Prostate gland (tissue), 2 donors: ENCODE measurements at regions not wholly inside any gene's neighbourhood (a gene's known extent, or its start where the extent isn't known, plus 50 kb on each side); places are given as distances from the start of the nearest gene placed in this dataset.

Experiments
- DNase-seq: peaks from one replicate; pipeline ENCODE4 v3.0.0-alpha.2; 2019; ENCODE audit warnings: low spot score
- H3K27ac ChIP-seq, 2 donors: fragments of 200-600 bp; sonication (generic); 2 replicates each; pipeline ENCODE4 v1.5.1; 2017 to 2019
- H3K27me3 ChIP-seq: fragments of 200-600 bp; sonication (generic); replicated peaks from 2 replicates; pipeline ENCODE4 v1.5.1; 2019; ENCODE audit not compliant: insufficient read depth
- H3K36me3 ChIP-seq, 2 donors: fragments of 200-600 bp; sonication (generic); 1 replicate in 1 of 2; 2 replicates in 1 of 2; pipeline versions ENCODE4 v1.5.1 to v1.8.1; 2017 to 2019
- H3K4me1 ChIP-seq: fragments of 200-600 bp; sonication (generic); replicated peaks from 2 replicates; pipeline ENCODE4 v1.5.1; 2019
- H3K4me3 ChIP-seq, 2 donors: fragments of 200-600 bp; sonication (generic); 2 replicates each; pipeline ENCODE4 v1.5.1; 2017 to 2019
- H3K9me3 ChIP-seq: fragments of 200-600 bp; sonication (generic); 2 replicates; pipeline ENCODE4 v1.5.1; 2017
- POLR2A ChIP-seq: fragments of 450-650 bp; IDR thresholded peaks from one replicate; pipeline ENCODE4 v1.6.1; 2016; ENCODE audit warnings: antibody characterized with exemption, mild to moderate bottlenecking
- POLR2AphosphoS5 ChIP-seq: sonication (generic); formaldehyde crosslinking; IDR thresholded peaks from one replicate; pipeline ENCODE4 v1.6.1; 2017; ENCODE audit warnings: antibody characterized with exemption
- WGBS: methylation state at CpG from one replicate; pipeline ENCODE4 v1.1.5; 2018; 5-methylcytosine and 5-hydroxymethylcytosine counted together
- intact Hi-C: fragments of 100-400 bp; cut with DNase I; formaldehyde crosslinking; loops from one replicate; pipeline ENCODE4 v1.14.2; 2022
- TF ChIP-seq, protein P1 (sequence below), 4 experiments: fragments of 200-600 bp in 2 of 4; fragments of 450-650 bp in 2 of 4; sonication (generic) in 2 of 4; IDR thresholded peaks; 1 replicate in 3 of 4; 2 replicates in 1 of 4; pipeline ENCODE4 v1.5.1; 2016 to 2019; ENCODE audit warnings: antibody characterized with exemption in 4 of 4, mild to moderate bottlenecking in 2 of 4, moderate library complexity in 2 of 4

DNA sequence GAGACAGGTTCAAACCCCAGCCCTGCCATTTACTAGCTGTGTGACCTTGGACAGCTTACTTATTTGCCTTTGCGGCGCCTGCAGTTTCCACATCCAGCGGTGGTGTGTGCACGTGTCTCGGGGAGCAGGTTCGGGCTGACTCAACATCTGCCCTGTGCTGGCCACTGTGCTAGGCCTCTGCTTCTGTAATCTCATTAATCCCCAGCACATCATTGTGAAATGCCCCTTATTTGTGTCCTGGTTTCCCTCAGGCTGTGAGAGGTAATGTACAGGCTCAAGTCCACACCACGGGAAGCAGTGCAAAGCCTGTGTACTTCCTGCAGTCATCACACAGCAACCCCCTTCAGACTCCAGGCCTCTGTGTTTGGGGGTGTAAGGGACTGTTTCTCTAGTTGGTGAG lies 285.7 kb downstream of the RPS24 start:
- intact Hi-C loops = loop anchor here (10.0 kb wide), 1 partner anchor 195 kb away; no protein-coding TSS in a partner anchor
- TF ChIP-seq POLR2AphosphoS5 = no peak
- TF ChIP-seq, protein P1, sequence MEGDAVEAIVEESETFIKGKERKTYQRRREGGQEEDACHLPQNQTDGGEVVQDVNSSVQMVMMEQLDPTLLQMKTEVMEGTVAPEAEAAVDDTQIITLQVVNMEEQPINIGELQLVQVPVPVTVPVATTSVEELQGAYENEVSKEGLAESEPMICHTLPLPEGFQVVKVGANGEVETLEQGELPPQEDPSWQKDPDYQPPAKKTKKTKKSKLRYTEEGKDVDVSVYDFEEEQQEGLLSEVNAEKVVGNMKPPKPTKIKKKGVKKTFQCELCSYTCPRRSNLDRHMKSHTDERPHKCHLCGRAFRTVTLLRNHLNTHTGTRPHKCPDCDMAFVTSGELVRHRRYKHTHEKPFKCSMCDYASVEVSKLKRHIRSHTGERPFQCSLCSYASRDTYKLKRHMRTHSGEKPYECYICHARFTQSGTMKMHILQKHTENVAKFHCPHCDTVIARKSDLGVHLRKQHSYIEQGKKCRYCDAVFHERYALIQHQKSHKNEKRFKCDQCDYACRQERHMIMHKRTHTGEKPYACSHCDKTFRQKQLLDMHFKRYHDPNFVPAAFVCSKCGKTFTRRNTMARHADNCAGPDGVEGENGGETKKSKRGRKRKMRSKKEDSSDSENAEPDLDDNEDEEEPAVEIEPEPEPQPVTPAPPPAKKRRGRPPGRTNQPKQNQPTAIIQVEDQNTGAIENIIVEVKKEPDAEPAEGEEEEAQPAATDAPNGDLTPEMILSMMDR (IDR thresholded peaks at IDR 0.05) = no peak
- TF ChIP-seq POLR2A = no peak
- H3K36me3 ChIP-seq = no peaks in the 10 kb centered on the region

DNA sequence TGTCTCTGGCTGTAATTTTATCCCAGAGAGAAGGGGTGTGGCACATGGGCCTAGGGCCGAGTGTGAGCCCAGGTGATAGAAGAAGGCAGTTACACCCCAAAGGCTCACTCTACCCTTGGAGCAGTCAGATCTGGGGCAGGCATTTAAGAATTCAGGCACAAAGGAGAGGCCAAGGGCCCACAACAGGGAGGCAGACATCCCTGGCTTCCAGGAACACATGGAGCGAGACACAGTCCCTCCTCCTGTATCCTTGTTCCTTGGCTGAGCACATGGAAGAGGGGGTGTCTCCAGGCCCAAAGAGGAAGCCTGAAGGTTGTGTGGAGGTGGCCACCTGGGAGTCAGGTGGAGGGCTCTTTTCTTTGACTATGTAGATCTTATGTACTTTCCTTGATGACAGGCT lies 286.2 kb downstream of the RPS24 start:
- H3K9me3 ChIP-seq = no peaks in the 10 kb centered on the region
- intact Hi-C loops = loop anchor here (10.0 kb wide), 1 partner anchor 195 kb away; no protein-coding TSS in a partner anchor
- no peak overlapping the region for H3K4me3 ChIP-seq
- TF ChIP-seq POLR2AphosphoS5 (no peak), POLR2A (no peak)
- TF ChIP-seq, protein P1 (IDR thresholded peaks at IDR 0.05) = no peak
- no peaks in the 10 kb centered on the region for H3K36me3 ChIP-seq
- DNase-seq = peak; percentile 1
- H3K4me1 ChIP-seq = no peaks in the 10 kb centered on the region
- no peak overlapping the region for H3K27ac ChIP-seq
- WGBS = 83% methylated on average over 2 of the region's 2 CpGs
- no peaks in the 10 kb centered on the region for H3K27me3 ChIP-seq

More for the DNA sequence above, 285.7 kb downstream of the RPS24 start:
- Histone ChIP-seq H3K27me3 (no peaks in the 10 kb centered on the region), H3K27ac (no peak overlapping the region), H3K9me3 (no peaks in the 10 kb centered on the region), H3K4me1 (no peaks in the 10 kb centered on the region), H3K4me3 (no peak overlapping the region)
- 94% methylated on average over 7 of the region's 7 CpGs for WGBS
- DNase-seq = peak; percentile 2

DNA sequence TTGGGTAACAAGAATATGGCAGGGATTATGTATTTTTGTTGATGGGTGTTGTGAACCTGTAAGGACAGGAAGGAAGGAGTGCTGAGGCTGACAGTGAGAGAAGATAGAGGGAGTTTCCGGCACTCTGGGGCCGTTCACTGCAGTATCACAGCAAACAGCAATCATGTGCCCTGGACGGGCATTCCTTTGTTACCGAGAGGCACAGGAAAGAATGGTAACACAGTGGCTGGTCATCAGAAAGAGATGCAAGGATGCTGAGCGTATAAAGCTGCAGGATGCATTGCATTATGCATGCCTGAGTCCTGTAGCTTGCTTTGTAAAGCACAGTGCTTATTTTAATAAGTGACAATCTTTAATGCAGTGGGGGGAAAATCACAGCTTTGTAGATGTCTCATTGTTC lies 286.8 kb downstream of the RPS24 start:
- DNase-seq = no peak
- intact Hi-C loops = no loop called here
- no peak overlapping the region for H3K4me3 ChIP-seq
- TF ChIP-seq POLR2AphosphoS5 (no peak), POLR2A (no peak)
- TF ChIP-seq, protein P1 (IDR thresholded peaks at IDR 0.05) = no peak
- H3K9me3 ChIP-seq = no peaks in the 10 kb centered on the region
- 73% methylated on average over 5 of the region's 5 CpGs for WGBS
- H3K27me3 ChIP-seq = no peaks in the 10 kb centered on the region
- no peaks in the 10 kb centered on the region for H3K4me1 ChIP-seq
- no peak overlapping the region for H3K27ac ChIP-seq
- H3K36me3 ChIP-seq = no peaks in the 10 kb centered on the region

DNA sequence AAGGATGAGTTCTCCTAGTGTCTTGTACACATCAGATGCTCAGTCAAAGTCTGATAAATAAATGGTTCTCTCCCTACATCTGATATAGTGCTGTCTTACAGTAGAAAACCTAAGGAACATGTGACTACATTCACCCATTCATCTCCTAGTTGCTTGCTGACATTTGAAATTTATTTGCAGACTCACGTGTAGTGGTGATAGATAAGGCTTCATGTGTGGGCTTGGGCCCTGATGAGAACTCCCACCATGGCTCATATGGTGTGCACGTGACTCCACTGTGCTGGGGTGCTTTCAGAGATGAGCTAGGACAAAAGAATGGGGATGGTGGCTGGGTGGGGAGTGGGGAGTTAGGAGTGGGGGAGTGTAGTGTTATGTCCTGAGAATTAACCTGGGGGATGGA lies 287.3 kb downstream of the RPS24 start:
- Histone ChIP-seq H3K4me3 (no peak overlapping the region), H3K27me3 (no peaks in the 10 kb centered on the region), H3K9me3 (no peaks in the 10 kb centered on the region), H3K27ac (no peak overlapping the region), H3K36me3 (no peaks in the 10 kb centered on the region), H3K4me1 (no peaks in the 10 kb centered on the region)
- WGBS = 77% methylated on average over 2 of the region's 2 CpGs
- TF ChIP-seq, protein P1 (IDR thresholded peaks at IDR 0.05) = no peak
- no peak for TF ChIP-seq POLR2A
- TF ChIP-seq POLR2AphosphoS5 = no peak
- intact Hi-C loops = no loop called here
- peak; percentile 0 for DNase-seq

DNA sequence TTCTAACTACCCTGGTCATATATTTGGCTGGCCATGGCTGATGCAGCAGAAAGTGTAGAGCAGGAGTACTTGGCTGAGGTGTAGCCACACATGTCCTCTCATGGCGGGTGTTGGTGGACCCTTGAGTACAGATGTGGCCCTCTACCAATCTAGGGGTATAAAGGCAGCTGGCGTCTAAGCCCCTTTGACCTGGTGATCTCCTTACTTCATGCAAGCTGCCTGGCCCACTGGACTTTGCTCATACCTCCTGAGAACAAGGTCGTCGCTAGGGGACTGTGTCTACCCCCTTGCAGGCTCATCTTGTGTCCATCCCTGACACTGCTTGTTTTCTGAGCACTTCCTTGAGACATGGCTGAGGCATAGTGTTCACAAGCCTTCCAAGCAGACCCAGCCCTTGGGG lies 287.8 kb downstream of the RPS24 start:
- 97% methylated on average over 4 of the region's 4 CpGs for WGBS
- no peak overlapping the region for H3K4me3 ChIP-seq
- H3K27me3 ChIP-seq = no peaks in the 10 kb centered on the region
- peak; percentile 1 for DNase-seq
- no peaks in the 10 kb centered on the region for H3K4me1 ChIP-seq
- H3K9me3 ChIP-seq = no peaks in the 10 kb centered on the region
- intact Hi-C loops = no loop called here
- no peak overlapping the region for H3K27ac ChIP-seq
- no peak for TF ChIP-seq POLR2AphosphoS5
- no peak for TF ChIP-seq POLR2A
- TF ChIP-seq, protein P1 (IDR thresholded peaks at IDR 0.05) = no peak
- H3K36me3 ChIP-seq = no peaks in the 10 kb centered on the region
